Mesendoderm (in vitro differentiated cells): ENCODE measurements at regions not wholly inside any gene's neighbourhood (a gene's known extent, or its start where the extent isn't known, plus 50 kb on each side); places are given as distances from the start of the nearest gene placed in this dataset.

ENCODE experiments used
- DNase-seq: peaks from one replicate; pipeline ENCODE4 v3.0.0; 2013
- H2AK5ac ChIP-seq: 2 replicates; pipeline ENCODE4 v1.6.1; 2013; ENCODE audit warnings: low read length, inconsistent platforms
- H2BK120ac ChIP-seq: 2 replicates; pipeline ENCODE4 v1.6.1; 2013; ENCODE audit warnings: low read depth, mild to moderate bottlenecking, low read length, moderate library complexity, mixed read lengths
- H2BK15ac ChIP-seq: replicated peaks from 2 replicates; pipeline ENCODE4 v1.6.1; 2013; ENCODE audit warnings: low read depth, mild to moderate bottlenecking, moderate library complexity
- H2BK5ac ChIP-seq: 2 replicates; pipeline ENCODE4 v1.6.1; 2013; ENCODE audit warnings: low read length, inconsistent platforms
- H3K18ac ChIP-seq: 2 replicates; pipeline ENCODE4 v1.6.1; 2013; ENCODE audit warnings: mild to moderate bottlenecking, low read length, mixed read lengths
- H3K23ac ChIP-seq: one replicate; pipeline ENCODE4 v1.6.1; 2013; ENCODE audit warnings: low read length
- H3K27ac ChIP-seq: 2 replicates; pipeline ENCODE4 v1.5.1; 2013; ENCODE audit warnings: low read depth, mild to moderate bottlenecking, inconsistent platforms, low read length, moderate library complexity
- H3K27me3 ChIP-seq: 2 replicates; pipeline ENCODE4 v1.6.1; 2013; ENCODE audit warnings: low read length, control low read depth, mild to moderate bottlenecking, inconsistent platforms; ENCODE audit not compliant: insufficient read depth, poor library complexity
- H3K36me3 ChIP-seq: 2 replicates; pipeline ENCODE4 v1.6.1; 2013; ENCODE audit warnings: low read length, inconsistent platforms; ENCODE audit not compliant: control insufficient read depth, insufficient read depth
- H3K4ac ChIP-seq: one replicate; pipeline ENCODE4 v1.6.1; 2013; ENCODE audit warnings: low read depth, mild to moderate bottlenecking, low read length, moderate library complexity
- H3K4me1 ChIP-seq: 2 replicates; pipeline ENCODE4 v1.6.1; 2013; ENCODE audit warnings: low read depth, low read length, inconsistent platforms; ENCODE audit not compliant: control insufficient read depth
- H3K4me2 ChIP-seq: 2 replicates; pipeline ENCODE4 v1.6.1; 2013; ENCODE audit warnings: low read length
- H3K4me3 ChIP-seq: 2 replicates; pipeline ENCODE4 v1.5.1; 2013; ENCODE audit warnings: mild to moderate bottlenecking, low read length
- H3K56ac ChIP-seq: one replicate; pipeline ENCODE4 v1.6.1; 2013; ENCODE audit warnings: low read length
- H3K79me1 ChIP-seq: 2 replicates; pipeline ENCODE4 v1.6.1; 2013; ENCODE audit warnings: low read length, inconsistent platforms
- H3K79me2 ChIP-seq: 2 replicates; pipeline ENCODE4 v1.6.1; 2013; ENCODE audit warnings: mild to moderate bottlenecking, low read length; ENCODE audit not compliant: control insufficient read depth, insufficient read depth
- H3K9ac ChIP-seq: 2 replicates; pipeline ENCODE4 v1.6.1; 2013; ENCODE audit warnings: low read length, inconsistent platforms
- H4K5ac ChIP-seq: one replicate; pipeline ENCODE4 v1.6.1; 2013; ENCODE audit warnings: low read length
- H4K8ac ChIP-seq: one replicate; pipeline ENCODE4 v1.6.1; 2013; ENCODE audit warnings: low read depth, mild to moderate bottlenecking, control low read depth, low read length, moderate library complexity
- WGBS: extraction: QIAGEN DNeasy Blood & Tissue Kit; methylation state at CpG from one replicate; pipeline ENCODE4 v1.1.7; 2013; ENCODE audit warnings: low lambda C conversion rate, missing lambda C conversion rate; ENCODE audit not compliant: insufficient coverage; ENCODE audit errors: extremely low coverage; 5-methylcytosine and 5-hydroxymethylcytosine counted together

DNA sequence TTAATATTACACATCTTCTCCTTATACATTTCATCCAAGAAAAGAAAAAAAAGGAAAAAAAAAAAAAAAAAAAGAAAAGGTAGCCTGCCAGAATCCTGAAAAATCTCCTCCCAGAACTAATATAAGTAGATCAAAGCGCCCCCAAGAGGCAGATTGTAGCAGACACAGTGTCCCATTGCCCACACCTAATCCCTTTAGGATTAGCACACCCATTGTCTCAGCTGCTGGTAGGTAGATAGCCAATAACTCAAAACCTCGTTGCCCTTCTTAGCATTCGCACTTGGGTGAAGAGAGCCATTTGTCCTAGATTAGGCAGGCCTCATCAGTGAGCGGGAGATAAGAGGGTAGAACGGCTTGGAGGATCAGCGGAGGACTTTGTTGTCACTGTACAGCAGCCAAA, 100.2 kb upstream of the SORCS1 start:
- no peaks in the 10 kb centered on the region for H3K36me3 ChIP-seq
- no peak overlapping the region for H2BK5ac ChIP-seq
- no peak overlapping the region for H3K4me2 ChIP-seq
- no CpG with 5 or more reads among the region's 6 CpGs for WGBS
- H3K4ac ChIP-seq = no peak overlapping the region
- no peak overlapping the region for H3K9ac ChIP-seq
- no peaks in the 10 kb centered on the region for H3K4me1 ChIP-seq
- H3K27me3 ChIP-seq = no peaks in the 10 kb centered on the region
- H2AK5ac ChIP-seq = no peak overlapping the region
- no peak overlapping the region for H3K18ac ChIP-seq
- no peak overlapping the region for H3K56ac ChIP-seq
- no peak overlapping the region for H3K27ac ChIP-seq
- DNase-seq = peak; percentile 94
- H2BK15ac ChIP-seq = no peak overlapping the region
- no peaks in the 10 kb centered on the region for H3K79me2 ChIP-seq
- no peak overlapping the region for H4K8ac ChIP-seq
- no peak overlapping the region for H3K23ac ChIP-seq
- H2BK120ac ChIP-seq = no peak overlapping the region
- no peak overlapping the region for H4K5ac ChIP-seq
- no peak overlapping the region for H3K4me3 ChIP-seq
- H3K79me1 ChIP-seq = no peaks in the 10 kb centered on the region

DNA sequence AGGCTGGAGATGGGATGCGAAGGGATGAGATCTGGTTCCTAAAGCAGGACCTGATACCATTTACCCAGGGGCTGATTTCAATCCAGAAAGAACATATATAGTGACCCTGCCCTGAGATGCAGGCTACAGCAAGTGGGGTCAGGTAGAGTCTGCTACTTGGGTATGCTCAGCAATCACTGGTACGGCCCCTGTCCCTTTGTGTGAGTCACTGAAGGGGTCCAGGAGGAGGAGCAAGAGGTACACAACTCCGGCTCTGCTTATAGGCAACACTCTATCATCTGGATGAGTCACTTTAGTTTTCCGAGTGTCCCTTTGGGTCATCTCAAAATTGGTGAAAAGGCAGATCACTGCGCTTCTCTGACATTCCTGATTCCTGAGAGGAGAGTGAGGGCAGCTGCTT, 79.6 kb upstream of the SORCS1 start:
- H2BK15ac ChIP-seq = no peak overlapping the region
- no peak overlapping the region for H2AK5ac ChIP-seq
- no peak overlapping the region for H3K4ac ChIP-seq
- H2BK5ac ChIP-seq = no peak overlapping the region
- no peak overlapping the region for H3K56ac ChIP-seq
- no peaks in the 10 kb centered on the region for H3K79me1 ChIP-seq
- H3K36me3 ChIP-seq = no peaks in the 10 kb centered on the region
- H3K79me2 ChIP-seq = no peaks in the 10 kb centered on the region
- no peak overlapping the region for H4K5ac ChIP-seq
- DNase-seq = no peak
- H3K4me1 ChIP-seq = no peaks in the 10 kb centered on the region
- WGBS = no CpG with 5 or more reads among the region's 5 CpGs
- H3K4me2 ChIP-seq = no peak overlapping the region
- H3K27ac ChIP-seq = no peak overlapping the region
- H2BK120ac ChIP-seq = no peak overlapping the region
- no peak overlapping the region for H4K8ac ChIP-seq
- H3K23ac ChIP-seq = no peak overlapping the region
- no peak overlapping the region for H3K9ac ChIP-seq
- H3K18ac ChIP-seq = no peak overlapping the region
- H3K27me3 ChIP-seq = no peaks in the 10 kb centered on the region
- no peak overlapping the region for H3K4me3 ChIP-seq

DNA sequence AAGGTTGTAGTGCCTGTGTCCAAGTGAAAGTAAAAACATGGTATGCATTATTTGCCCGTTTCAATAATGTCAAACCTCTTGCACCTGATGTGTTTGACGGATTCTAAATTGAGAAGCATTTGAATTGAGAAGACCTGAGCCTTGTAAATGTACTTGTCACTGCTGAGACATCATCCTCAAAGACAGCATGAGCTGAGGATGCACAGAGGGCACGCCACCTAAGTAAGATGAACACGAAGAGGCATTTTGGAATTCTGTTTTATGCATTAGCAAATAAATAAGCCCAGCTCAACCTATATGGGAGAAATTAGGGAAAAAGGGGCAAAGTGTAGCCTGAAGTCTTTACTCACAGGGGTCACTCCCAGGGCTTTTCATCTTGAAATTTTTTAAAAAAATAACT, 73.8 kb upstream of the SORCS1 start:
- H2AK5ac ChIP-seq = no peak overlapping the region
- H3K4ac ChIP-seq = no peak overlapping the region
- H3K36me3 ChIP-seq = no peaks in the 10 kb centered on the region
- no peak overlapping the region for H3K23ac ChIP-seq
- H3K4me2 ChIP-seq = no peak overlapping the region
- WGBS = no CpG with 5 or more reads among the region's 4 CpGs
- no peak for DNase-seq
- no peaks in the 10 kb centered on the region for H3K79me1 ChIP-seq
- H3K4me1 ChIP-seq = no peaks in the 10 kb centered on the region
- H2BK15ac ChIP-seq = no peak overlapping the region
- no peak overlapping the region for H3K4me3 ChIP-seq
- H4K8ac ChIP-seq = no peak overlapping the region
- H3K56ac ChIP-seq = no peak overlapping the region
- H3K18ac ChIP-seq = no peak overlapping the region
- no peak overlapping the region for H4K5ac ChIP-seq
- no peaks in the 10 kb centered on the region for H3K79me2 ChIP-seq
- H3K27me3 ChIP-seq = no peaks in the 10 kb centered on the region
- H2BK120ac ChIP-seq = no peak overlapping the region
- no peak overlapping the region for H2BK5ac ChIP-seq
- H3K9ac ChIP-seq = no peak overlapping the region
- no peak overlapping the region for H3K27ac ChIP-seq

DNA sequence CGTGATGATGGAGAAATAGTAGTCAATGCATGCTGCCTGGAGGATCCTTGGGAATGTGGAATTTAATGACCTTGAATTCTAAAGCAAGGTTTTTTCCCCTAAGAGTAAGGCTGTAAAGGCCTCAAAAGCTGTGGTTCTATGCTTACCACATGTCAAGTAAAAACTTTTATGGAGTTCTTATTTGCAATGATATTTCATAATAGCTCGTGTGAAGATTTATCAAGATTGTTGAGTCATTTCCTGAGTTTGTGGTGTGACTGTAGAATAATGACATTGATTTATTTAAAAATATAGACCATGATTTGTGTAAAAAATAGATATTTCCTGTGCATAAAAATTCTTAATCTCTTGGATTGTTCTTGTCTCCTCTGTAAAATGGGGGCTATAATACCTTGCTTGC, 67.5 kb upstream of the SORCS1 start:
- DNase-seq = no peak
- H3K4me3 ChIP-seq = no peak overlapping the region
- H3K56ac ChIP-seq = no peak overlapping the region
- no peak overlapping the region for H3K23ac ChIP-seq
- H3K18ac ChIP-seq = no peak overlapping the region
- H3K79me2 ChIP-seq = no peaks in the 10 kb centered on the region
- H4K5ac ChIP-seq = no peak overlapping the region
- H4K8ac ChIP-seq = no peak overlapping the region
- H3K4me2 ChIP-seq = no peak overlapping the region
- WGBS = no CpG with 5 or more reads among the region's 2 CpGs
- H3K36me3 ChIP-seq = no peaks in the 10 kb centered on the region
- no peak overlapping the region for H3K4ac ChIP-seq
- no peak overlapping the region for H2BK5ac ChIP-seq
- no peak overlapping the region for H3K27ac ChIP-seq
- H3K27me3 ChIP-seq = no peaks in the 10 kb centered on the region
- H2BK120ac ChIP-seq = no peak overlapping the region
- H2BK15ac ChIP-seq = no peak overlapping the region
- H3K9ac ChIP-seq = no peak overlapping the region
- H3K4me1 ChIP-seq = no peaks in the 10 kb centered on the region
- no peaks in the 10 kb centered on the region for H3K79me1 ChIP-seq
- H2AK5ac ChIP-seq = no peak overlapping the region

DNA sequence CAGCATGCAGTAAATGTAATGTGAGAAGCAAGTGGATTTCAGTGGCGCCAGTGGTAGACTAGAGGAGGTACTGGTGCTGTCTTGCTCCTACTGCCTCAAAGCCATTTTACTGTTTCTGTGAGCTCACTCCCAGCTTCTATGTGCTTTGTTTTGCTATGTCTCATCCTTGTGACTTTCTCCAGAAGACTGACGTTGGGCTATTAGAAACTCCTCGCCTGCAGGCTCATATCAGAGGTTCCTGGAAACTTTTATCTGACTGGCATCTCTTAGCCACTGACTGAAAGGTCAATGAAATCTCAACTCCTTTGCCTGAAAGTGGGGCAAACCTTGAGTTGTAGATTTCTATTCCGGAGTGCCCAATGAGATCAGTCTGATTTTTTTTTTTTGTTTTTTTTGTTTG, 66.4 kb upstream of the SORCS1 start:
- no peak overlapping the region for H2BK5ac ChIP-seq
- H3K27ac ChIP-seq = no peak overlapping the region
- no peak overlapping the region for H4K8ac ChIP-seq
- H3K4ac ChIP-seq = no peak overlapping the region
- no peak overlapping the region for H3K4me3 ChIP-seq
- WGBS = no CpG with 5 or more reads among the region's 4 CpGs
- no peak overlapping the region for H3K56ac ChIP-seq
- no peak for DNase-seq
- H3K23ac ChIP-seq = no peak overlapping the region
- H3K36me3 ChIP-seq = no peaks in the 10 kb centered on the region
- H2BK120ac ChIP-seq = no peak overlapping the region
- H3K79me1 ChIP-seq = no peaks in the 10 kb centered on the region
- H3K79me2 ChIP-seq = no peaks in the 10 kb centered on the region
- no peaks in the 10 kb centered on the region for H3K27me3 ChIP-seq
- H3K4me2 ChIP-seq = no peak overlapping the region
- H2AK5ac ChIP-seq = no peak overlapping the region
- no peak overlapping the region for H4K5ac ChIP-seq
- no peak overlapping the region for H2BK15ac ChIP-seq
- H3K4me1 ChIP-seq = no peaks in the 10 kb centered on the region
- no peak overlapping the region for H3K18ac ChIP-seq
- no peak overlapping the region for H3K9ac ChIP-seq

DNA sequence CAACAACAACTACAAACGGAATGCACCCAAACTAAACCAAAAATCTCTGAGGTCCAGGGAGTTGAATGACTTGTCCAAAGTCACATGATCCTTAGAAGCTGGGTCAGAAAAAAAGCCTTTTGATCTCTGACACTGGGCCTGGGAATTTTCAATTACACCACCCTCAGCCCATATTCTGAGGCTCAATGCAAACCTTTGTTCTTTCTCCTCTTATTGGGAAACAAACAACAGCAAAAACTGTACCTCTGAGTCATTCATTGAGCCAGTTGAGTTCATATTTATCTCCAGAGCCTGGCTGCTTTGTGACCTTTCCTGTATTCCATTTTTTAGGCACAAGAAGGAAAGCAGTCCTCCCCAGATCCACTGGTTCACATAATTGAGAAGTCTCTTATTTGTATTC, 51.2 kb upstream of the SORCS1 start:
- Histone ChIP-seq H3K4me3 (no peak overlapping the region), H3K79me1 (no peaks in the 10 kb centered on the region), H4K5ac (no peak overlapping the region), H3K23ac (no peak overlapping the region), H3K4ac (no peak overlapping the region), H3K79me2 (no peaks in the 10 kb centered on the region), H3K18ac (no peak overlapping the region), H3K27ac (no peak overlapping the region), H3K4me1 (no peaks in the 10 kb centered on the region), H2BK5ac (no peak overlapping the region), H3K4me2 (no peak overlapping the region), H3K36me3 (no peaks in the 10 kb centered on the region), H3K9ac (no peak overlapping the region), H4K8ac (no peak overlapping the region), H3K56ac (no peak overlapping the region), H3K27me3 (no peaks in the 10 kb centered on the region), H2BK15ac (no peak overlapping the region), H2BK120ac (no peak overlapping the region), H2AK5ac (no peak overlapping the region)
- no CpG with 5 or more reads among the region's 1 CpG for WGBS
- DNase-seq = no peak
